ENCODE measurements at regions not wholly inside any gene's neighbourhood (a gene's known extent, or its start where the extent isn't known, plus 50 kb on each side); places are given as distances from the start of the nearest gene placed in this dataset.

DNA sequence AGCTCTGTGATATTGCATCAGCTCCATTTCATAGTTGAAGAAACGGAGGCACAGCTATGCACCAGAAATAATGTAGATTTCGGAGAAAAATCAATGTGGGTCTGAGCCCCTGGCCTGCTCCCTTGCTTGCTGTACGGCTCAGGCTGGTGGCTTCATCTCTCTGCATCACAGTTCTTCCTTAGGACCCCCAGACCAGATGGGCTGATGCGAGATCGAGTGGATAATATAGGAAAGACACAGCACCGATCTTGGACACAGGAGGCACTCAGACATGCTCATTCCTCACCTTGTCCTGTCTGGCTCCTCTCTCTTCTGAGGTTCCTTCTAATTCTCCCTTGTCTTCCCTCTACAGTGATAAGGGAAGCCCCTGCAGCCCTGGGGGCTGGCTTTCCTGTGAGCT, 365.9 kb upstream of the ZMIZ1 start:
- no peak for DNase-seq

DNA sequence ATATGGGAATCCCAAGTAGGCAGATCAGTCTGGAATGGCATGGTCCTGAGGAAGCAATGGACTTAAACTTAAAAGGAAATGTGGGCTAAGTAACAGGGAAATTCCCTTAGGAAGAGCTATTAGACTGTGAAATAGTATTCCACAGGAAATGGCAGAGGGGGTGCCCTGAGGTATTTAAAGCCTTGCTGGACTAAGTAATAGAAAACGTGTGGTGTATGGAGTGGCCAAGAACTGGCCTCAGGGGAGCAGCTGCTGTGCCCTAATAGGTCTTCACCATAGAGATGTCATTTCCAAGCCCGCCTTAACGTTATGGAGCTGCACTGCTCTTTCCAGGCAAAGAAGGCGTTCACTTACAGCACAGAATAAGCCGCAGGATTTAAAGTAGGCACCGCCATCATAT, 365.2 kb upstream of the ZMIZ1 start:
- DNase-seq: no peak

DNA sequence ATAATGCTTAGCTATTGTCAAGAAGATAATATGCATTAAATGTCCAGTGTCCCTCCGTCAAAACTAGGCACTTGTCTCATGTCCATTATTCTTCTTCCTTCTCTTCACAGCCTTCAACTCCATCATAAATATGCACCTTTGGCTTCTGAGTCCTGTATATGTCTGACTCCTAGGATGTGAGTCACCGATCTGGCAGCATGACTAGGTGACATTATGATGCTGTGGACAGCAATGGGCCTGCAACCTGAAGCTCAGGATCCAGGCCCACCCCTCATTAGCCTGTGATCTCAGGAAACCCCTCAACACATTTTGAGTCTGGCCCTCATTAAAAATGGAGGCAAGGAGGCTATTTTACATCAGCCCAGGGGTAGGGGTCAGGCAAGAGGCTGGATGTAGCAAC, 362.5 kb upstream of the ZMIZ1 start:
- no peak for DNase-seq

DNA sequence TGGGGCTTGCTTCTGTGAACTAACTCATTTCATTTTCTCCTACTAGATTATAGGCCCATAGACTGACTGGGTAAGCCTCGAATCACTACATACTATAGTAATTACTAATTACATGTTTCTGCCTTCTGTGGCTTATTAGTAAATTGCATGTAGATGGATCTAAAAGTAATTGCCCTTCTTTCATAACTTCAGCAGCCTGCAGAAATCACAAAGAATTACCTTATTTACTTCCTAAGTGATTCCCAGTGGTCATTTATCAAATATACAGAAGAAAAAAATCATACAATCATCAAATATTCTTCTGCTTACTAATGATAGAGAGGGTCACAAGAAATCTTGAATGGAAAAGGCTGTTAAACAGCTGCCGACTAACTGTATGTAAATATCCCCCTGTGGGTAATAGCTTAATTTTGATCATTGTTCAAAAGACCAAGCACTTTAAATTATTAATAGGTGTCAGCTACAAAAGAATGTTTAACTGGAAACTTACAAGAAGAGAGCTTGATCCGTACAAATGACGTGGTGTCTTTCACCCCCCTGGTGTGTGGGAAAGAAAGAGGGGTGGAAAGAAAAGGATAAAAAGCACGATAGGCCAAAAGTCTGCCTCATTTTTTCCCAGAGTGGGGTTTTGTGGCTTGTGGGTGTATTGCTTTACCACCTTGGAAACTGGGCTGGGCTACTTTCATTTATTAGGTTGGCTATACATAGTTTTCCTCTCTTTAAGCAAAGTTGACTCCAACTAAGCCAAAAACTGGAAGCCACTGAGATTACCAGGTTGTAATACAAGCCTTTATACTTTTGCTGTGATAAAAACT, 361.8 kb upstream of the ZMIZ1 start:
- DNase-seq: no peak

DNA sequence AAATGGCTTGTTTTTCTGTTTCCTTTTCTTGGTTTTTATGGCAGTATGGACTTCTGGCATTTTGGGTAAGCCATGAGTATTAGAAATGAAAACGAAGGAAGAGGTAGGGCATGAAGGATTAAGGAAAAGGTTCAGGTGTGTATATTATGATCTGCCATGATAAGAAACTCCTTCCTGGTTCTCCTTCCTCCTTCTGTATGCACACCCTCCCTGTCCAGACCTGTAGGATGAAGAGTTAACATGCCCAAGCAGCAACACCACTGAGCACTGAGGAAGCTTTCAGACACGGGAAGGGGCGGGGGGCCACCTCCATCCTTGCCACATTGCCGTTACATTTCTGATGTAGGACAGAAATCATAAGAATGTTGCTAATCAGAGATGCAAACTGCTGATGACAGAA, 361.0 kb upstream of the ZMIZ1 start:
- no peak for DNase-seq

DNA sequence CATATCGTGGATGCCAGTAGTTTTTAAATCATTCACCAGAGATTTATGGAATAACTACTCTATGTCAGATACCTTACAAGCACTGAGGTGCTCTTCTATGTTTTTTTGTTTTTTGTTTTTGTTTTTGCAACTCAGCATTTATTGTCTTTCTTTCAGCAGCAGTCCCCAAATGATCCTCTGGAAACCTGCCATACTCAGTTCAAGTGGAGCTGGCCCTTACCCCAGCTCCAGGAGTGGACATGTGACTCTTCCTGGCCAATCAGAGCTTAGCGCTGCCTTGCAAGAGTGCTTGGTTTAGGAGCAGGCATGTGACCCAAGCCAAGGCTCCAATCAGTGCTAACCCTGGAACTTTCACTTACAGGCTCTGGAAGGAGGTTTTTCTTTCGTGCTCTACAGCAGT, 356.6 kb upstream of the ZMIZ1 start:
- no peak for DNase-seq

DNA sequence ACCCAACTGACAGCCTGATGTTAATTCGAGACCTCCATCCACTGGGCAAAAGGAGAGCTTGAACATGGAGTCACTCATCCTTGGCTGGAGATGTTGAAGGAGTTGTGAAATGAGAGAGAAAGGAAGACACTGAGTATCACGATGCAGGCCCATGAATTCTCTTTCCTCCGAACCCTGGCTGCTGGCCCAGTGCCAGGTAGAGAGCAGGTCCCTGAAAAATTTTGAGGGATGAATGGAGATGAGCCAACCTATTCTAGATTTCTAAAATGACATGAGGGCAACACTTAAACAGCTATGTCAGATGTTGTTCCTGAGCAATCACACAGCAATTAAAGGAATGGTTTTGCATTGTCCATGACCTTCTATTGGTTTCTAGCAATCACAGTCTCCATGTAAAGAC, 355.1 kb upstream of the ZMIZ1 start:
- DNase-seq: no peak

DNA sequence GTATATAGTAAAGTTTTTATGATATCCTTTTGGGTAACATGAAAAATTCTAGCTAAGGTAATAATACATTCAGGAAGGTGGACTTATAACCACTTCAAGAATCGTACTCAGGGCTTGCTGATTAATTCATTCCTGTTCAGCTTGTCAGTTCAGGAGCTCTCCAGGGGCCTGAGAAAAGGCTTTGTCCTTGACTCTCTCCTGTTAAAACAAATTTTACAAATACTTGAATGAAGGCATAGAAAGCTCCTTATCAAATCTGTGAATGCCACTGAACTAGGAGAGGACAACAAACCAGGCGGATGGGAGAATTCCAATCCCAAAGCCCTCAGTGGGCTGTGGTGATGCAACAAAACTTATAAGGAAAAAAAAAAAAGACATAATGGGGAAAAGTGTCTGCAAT, 354.5 kb upstream of the ZMIZ1 start:
- DNase-seq: no peak

DNA sequence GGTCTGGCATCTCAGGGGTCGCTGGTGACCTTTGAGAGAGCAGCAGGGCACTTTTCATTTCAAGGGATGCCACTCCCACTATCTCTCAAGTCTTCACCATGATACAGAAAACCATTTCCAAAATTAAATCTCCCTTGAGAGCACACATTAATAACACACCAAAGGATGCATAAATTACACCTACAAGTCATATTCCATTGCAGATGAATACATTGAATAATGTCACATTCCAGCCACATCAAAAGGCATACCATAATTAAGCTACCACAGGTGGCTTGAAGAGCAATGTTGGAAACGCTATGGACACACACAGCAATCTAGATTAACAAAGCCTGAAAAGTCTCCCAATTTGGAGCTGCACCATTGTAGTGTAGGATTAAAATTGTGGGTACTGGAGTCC, 353.3 kb upstream of the ZMIZ1 start:
- no peak for DNase-seq

DNA sequence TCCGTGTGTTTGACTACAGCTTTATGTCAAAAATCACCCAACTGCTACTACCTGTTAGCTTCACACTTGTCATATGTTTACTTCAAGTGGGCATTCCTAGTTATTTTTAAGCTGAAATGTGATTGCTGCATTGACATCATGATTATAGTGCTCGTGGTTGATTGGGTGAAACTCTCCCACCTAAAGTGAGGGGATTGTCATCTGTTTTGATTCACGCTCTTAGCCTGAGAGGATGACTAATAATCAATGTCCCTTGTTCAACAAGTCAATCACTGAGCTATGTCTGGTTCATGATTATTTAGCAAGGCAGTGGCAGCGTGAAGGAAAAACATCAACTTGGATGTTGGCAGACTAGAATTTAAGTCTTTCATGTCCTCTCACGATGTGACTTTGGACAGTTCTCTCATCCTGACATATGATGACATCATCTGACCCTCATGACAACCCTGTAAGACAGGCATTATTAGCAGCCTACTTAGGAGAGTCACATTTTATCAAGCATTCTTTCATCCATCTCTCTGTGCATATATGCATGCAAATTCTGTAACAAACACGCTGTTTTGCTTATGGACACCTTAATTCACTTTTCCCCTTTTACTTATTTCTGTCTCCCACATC, 352.6 kb upstream of the ZMIZ1 start:
- DNase-seq: no peak

DNA sequence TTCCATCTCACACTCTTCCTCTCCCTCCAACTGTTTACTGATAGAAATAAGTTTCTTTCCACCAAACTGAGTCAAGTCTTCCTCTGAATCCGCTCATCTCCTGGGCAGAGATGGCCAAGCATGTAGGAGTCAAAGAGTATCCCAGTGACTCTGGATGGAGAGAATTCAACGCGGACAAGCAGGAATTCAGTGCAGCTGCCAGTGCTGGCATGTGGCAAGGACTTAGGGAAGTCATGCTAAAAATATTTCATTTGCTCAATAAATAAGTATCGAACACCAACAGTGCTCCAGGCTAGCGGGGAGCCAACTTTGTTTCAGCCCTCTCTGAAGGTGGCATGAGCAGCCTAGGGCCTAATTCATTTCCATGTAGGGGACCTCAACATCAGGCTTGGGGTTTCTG, 351.6 kb upstream of the ZMIZ1 start:
- DNase-seq: no peak

DNA sequence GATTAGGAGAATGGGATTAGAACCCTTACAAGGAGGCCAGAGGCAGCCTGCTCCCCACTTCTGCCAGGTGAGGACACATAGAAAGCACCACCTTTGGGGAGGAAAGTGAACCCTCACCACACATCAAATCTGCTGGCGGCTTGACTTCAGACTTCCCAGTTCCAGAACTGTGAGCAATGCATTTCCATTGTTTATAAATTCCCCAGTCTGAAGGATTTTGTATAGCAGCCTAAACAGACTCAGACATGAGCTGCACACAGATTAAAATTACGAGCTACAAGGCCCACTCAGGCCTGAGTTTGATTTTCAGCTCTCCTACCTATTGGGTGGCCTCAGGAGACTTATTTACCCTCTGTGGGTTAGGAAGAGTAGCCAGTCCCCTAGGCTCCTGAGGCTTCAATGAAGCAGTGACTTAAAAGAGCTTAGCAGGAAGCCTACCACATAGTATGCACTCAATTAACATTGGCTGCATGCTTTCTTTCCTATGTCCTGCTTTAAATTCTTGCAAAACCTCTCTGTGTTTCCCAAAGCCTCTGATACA, 350.7 kb upstream of the ZMIZ1 start:
- no peak for DNase-seq

DNA sequence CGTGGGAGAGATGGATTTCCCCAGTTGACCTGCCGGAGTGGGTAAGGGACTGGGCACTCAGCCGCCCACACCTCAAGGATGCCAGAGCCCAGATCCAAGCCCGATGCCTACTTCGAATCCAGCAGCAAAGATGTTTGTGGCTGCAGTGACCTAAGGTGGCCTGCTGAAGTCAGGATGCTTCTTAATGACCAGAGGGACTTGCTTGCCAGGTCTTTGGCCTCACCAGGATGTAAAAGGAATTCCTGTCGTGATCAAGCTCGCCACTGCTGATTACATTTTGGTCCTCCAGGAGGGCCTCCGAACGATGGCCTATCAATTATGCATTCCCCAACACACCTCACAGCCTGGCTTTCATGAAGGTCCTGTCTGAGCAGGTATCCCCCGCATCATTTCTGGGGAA, 349.5 kb upstream of the ZMIZ1 start:
- no peak for DNase-seq

DNA sequence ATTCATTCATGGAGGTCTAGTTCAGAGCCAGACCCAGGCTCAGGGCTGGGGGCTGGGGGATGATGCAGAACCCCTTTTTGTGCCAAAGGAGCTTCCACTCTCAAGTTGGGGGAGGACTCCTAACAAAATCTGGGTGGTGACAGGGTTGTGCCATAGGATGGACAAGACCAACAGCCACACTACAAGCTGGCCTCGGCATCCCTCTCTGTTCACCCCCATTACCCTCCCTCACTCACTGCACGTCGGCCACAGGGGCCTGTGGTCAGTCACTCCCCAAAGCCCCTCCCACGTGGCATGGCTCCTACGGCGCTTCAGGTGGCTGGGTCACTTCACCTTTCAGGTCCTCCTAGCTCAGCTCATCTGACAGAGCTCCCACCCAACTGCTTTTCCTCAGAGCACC, 348.7 kb upstream of the ZMIZ1 start:
- DNase-seq: no peak

DNA sequence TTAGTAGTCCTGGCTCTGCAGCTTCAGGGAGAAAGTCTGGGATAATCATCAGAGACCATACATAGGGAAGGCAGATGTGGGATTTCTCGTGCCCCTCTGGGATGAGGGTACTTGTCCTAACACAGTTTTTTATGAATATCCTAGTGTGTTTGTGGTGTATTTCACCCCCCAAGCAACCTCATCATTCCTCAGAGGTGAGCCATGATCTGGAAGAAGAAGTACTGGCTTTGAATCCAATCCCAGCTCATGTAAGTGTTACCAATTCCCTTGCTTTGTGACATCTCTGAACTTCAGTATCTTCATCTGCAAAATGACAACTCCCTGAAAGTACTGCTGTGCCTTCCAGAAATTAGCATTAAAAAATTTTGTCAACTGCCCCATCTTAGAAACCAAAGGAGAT, 347.5 kb upstream of the ZMIZ1 start:
- DNase-seq: no peak

DNA sequence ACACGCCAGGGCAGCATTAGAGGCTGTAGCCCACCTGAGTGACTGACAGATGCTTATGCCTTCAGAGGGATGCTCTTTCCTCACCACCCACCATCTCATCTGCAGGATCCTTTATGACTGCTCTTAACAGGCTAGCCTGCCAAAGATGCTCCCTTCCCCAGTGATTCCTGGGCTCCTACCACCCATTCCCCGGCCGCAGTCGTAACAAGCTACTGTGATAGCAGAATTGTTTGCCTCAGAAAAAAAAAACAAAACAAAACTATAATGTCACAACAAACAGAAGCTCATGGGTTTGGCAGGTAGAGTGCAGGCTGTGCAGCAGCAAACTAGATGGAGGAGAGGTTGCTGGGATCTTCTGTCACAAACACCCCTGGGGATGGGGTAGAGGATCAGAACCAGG, 343.9 kb upstream of the ZMIZ1 start:
- no peak for DNase-seq

DNA sequence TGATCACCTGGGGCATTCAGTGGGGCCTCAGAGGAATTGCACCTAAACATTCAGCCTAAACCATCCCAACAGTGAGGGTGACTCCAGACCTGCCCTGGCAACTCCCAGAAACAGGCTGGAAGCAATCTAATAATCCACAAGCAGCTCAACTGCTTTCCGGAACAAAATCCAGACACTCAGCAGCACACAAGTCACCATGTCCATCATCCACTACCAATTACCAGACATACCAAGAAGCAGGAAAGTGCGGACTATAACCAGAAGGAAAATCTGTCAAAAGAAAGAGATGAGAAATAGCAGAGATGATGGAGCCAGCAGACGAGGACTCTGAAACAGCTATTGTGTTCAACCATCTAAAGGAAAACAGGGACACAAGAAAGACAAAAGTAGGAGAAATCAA, 342.6 kb upstream of the ZMIZ1 start:
- DNase-seq: no peak

DNA sequence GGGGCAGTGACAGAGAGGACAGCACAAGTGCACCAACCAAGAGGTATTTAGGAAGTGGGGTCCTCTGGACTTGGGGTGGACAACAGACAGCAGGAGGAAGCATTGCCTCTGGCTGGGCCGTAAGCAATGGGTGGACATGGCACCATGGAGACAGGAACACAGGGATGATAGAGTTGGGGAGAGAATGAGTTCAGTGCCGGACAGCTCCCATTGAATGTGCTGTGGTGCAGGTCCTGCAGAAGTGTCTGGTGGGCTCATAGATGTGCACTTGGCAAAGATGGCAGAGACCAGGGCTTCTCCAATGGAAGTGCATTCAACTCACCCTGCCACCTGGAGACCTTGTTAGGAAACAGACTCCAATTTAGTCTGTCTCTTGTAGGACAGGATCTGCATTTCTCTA, 341.5 kb upstream of the ZMIZ1 start:
- DNase-seq: no peak

DNA sequence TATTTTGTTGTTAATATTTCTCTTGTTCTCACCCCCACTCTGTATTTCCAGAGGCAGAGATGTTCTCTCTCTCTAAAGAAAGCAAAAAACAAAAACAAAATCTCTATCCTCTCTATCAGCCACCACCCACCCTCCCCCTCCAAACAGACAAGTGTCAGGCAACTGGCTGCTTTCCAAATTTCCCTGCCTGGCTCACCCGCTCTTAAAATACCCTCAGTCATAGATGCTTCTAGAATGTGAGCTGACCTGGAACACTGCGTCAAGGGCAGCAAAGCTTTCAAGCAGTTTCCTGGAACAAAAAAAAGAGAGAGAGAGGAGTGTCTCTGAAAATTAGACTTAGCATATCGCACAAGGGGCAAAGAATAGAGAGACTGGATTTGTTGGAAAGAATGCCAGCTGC, 341.0 kb upstream of the ZMIZ1 start:
- no peak for DNase-seq

DNA sequence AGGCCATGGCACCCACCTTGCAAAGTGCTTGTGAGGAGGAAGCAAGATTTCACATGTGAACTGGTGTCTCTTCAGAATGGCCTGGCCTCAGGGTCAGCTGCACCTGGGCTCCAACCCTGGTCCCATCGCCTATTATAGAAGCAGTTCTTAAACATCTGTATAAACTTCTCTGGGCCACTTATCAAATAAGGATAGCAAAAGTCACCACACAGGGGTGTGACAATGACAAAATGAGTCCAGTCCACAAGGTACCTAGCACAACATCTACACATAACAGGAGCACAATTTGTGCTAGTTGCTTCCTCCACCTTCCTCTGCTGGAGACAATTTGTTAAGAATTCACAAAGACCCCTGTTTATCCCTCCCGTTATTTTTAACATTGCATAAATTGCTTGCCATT, 340.6 kb upstream of the ZMIZ1 start:
- no peak for DNase-seq

DNA sequence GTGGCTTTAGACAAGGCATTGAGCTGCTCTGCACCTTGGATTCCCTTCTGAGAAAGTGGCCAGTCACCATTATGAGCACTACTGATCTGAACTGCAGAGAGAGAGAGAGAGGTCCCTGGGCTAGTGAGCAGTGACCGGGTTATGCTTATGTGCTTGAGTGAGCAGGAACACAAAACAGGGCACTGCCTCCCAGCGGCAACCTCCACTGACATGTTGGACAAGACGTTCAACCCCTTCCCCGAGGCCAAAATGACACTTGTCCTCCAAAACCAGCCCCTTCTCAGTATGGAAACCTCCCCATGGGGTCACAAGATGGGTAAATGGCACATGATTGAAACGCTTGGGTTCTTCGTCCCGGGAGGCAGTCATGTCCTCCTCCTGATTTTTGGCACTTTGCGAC, 339.4 kb upstream of the ZMIZ1 start:
- DNase-seq: no peak

DNA sequence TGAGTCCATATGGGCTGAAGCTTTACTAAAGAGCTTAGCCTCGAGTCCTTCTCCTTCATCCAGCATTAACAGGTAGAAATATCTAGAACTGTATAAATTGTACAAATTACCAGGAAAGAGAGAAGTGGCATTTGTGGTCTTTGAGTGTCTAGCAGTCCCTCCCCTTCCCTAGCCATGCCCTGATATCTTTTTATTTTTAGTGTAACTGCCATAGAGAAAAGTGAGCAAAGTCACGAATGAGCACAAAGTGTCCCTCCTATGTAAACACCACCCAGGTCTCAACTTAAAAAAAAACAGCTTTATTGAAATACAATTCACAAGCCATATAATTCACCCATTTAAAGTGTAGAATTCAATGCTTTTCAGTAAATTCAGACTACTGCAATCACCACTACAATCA, 339.0 kb upstream of the ZMIZ1 start:
- DNase-seq: no peak

DNA sequence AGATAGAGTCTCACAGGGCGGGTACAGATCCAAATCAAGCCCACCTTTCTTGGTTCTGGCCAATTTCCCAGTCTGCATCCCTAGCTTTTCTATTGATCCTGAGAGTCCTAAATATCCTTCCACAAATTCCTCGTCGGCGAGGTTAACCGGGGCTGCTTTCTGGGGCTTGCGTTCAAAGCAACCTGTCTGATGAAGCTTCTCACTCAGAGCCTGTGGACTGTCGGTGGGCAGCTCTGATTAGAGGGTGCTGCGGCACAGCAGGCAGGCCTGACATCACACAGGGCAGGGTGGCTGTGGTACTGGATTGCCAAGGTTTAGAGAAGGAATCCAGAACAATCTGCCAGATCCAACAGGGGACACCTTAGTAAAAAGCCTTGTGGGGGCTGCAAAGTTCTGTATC, 338.0 kb upstream of the ZMIZ1 start:
- no peak for DNase-seq

DNA sequence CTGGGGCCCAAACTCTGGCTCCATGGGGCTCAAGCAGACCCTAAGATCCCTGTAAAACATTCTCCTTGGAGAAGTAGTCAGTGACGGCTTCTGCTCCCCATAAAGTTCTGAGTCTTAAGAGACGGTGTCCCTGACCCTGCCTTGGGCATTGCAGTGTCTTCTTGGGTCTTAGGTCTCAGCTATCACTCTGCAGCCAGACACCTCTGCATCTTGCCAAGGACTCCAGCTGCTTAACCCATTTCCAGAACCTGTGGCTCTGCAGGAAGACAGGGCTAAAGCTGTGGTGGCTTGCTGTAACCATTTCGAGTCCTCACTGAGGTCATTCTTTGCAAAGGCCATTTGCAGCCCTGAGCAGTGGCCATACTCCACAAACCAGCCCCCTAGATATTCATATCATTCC, 337.1 kb upstream of the ZMIZ1 start:
- DNase-seq: no peak

DNA sequence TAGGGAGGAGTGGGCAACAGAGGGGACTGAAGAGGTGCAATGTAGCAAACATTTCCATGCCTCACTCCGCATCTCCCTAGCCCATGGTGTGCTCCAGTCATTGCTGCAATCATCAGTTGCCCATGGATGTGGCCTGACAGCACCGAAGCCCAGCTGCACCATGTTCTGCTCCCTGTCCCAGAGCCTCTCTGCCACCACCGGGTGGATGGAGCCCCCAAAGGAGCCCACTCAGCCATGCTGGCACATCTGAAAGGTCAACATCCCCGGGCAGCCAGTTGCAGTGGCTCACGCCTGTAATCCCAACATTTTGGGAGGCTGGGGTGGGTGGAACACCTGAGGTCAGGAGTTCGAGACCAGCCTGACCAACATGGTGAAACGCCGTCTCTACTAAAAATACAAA, 336.4 kb upstream of the ZMIZ1 start:
- DNase-seq: no peak

Measured in stimulated activated CD4-positive, alpha-beta T cell treated with anti-CD3 and anti-CD28 coated beads, Interleukin-1b, Interleukin-23, amount 100 ng/mL, for 48 hours (primary cell).